ENCODE measurements at regions not wholly inside any gene's neighbourhood (a gene's known extent, or its start where the extent isn't known, plus 50 kb on each side); places are given as distances from the start of the nearest gene placed in this dataset.

DNA sequence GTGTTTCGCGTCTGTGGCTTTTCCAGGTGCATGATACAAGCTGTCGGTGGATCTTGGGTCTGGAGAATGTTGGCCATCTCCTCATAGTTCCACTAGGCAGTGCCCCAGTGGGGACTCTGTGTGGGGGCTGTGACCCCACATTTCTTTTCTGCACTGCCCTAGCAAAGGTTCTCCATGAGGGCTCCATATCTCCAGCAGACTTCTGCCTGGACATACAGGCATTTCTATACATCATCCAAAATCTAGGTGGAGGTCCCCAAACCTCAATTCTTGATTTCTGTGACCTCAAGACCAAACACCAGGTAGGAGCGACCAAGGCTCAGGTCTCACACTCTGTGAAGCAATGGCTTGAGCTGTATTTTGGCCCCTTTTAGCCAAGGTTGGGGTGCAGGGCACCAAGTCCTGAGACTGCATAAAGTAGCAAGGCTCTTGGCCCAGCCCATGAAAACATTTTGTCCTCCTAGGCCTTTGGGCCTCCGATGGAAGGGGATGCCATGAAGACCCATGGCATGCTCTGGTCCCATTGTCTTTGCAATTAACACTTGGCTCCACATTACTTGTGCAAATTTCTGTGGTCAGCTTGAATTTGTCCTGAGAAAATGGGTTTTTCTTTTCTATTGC lies 615.3 kb downstream of the ZBBX start:
- TF ChIP-seq, protein P1, sequence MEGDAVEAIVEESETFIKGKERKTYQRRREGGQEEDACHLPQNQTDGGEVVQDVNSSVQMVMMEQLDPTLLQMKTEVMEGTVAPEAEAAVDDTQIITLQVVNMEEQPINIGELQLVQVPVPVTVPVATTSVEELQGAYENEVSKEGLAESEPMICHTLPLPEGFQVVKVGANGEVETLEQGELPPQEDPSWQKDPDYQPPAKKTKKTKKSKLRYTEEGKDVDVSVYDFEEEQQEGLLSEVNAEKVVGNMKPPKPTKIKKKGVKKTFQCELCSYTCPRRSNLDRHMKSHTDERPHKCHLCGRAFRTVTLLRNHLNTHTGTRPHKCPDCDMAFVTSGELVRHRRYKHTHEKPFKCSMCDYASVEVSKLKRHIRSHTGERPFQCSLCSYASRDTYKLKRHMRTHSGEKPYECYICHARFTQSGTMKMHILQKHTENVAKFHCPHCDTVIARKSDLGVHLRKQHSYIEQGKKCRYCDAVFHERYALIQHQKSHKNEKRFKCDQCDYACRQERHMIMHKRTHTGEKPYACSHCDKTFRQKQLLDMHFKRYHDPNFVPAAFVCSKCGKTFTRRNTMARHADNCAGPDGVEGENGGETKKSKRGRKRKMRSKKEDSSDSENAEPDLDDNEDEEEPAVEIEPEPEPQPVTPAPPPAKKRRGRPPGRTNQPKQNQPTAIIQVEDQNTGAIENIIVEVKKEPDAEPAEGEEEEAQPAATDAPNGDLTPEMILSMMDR (optimal IDR thresholded peaks at IDR 0.05 in 1 of 3, IDR thresholded peaks at IDR 0.05 in 1 of 3, conservative IDR thresholded peaks at IDR 0.05 in 1 of 3; ENCODE audit: extremely low read depth in 1 of 3, insufficient read depth in 2 of 3, low read length in 3 of 3), result no peak
- TF ChIP-seq EZH2 (IDR thresholded peaks at IDR 0.05; ENCODE audit: low read length), result no peak

Measured in keratinocyte (primary cell).